ENCODE measurements at regions not wholly inside any gene's neighbourhood (a gene's known extent, or its start where the extent isn't known, plus 50 kb on each side); places are given as distances from the start of the nearest gene placed in this dataset.

DNA sequence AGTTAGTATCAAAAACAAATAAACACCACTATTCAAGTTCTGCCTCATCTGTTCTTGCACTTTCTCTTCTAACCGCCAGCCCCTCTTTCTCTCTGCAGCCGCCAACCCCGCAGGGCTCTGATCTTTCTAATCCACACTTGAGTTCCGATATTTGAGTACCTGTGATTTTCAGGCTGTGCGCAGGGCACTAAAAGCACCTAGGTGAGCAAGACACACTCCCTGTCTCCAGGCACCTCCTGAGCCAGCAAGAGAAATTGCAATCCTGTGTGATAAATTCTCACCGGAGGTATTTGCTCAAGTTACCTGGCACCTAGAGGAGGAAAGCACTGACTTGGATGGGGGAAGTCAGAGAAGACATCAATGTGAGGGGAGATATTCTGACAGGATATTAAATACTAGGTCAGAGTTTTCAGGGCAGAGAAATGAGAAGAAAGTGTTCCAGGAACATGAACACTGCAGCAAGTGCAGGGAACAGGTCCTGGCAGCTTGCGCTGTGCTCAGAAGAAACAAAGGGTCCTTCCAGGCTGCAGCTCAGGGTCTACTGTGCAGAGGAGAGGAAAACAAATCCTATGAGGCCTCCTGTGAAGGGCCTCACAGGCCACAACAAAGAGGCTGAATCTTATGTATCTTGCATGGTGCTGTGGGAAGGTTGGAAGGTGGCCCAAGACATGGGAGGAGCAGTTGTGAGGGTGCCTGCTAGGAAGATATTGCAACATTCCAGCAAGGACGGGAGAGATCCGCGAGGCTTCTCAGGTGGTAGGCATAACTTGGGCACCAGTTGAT, 568.7 kb upstream of the MGMT start:
- no peak for DNase-seq (ENCODE audit: low read depth)

DNA sequence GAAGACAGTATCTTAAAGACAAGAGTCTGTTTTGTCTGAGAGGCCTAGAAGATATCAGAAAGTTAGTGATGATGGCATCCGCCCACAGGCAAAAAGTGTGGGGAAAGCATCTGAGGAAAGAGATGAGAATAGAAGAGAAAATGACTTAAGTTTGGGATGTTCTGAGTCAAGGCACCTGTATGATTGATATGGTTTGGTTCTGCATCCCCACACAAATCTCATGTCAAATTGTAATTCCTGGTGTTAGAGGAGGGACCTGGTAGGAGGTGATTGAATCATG, 568.2 kb upstream of the MGMT start:
- DNase-seq (ENCODE audit: low read depth), result no peak

DNA sequence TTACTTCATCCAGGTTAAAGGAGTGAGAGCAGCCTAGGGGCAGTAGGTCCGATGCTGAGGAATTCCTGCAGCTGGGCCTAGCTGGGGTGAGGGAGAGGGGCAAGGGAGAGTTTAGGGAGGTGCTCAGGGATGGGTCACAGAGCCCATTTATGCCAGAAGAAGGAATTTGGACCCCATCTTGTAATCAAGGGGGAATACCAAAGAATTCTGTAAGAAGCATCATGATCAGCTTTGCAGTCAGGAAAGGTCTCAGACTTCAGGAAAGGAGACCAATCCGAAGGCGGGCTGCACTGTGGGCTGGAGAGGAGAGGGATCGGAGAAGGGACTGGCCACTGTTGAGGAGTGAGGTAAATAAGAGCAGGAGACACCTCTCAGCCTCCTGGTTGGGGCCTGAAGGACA, 566.6 kb upstream of the MGMT start:
- no peak for DNase-seq (ENCODE audit: low read depth)

DNA sequence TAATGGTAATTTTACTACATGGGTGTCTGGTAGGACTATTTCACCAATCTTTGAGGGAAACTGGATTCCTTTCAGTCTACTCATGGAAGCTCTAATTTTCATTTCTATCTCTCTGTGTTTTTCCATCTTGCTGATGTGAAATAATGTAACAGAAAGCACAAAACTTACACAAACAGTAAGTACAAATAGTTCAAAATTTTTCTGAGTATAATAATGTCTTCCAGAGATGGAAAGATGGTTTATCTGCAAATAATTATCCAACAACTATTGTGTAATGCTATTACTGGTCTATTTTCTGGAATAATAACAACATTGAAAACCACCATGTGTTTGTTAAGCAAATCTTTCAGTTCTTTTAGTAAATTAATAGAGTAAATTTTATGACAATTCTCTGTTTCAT, 565.8 kb upstream of the MGMT start:
- DNase-seq (ENCODE audit: low read depth), result no peak

DNA sequence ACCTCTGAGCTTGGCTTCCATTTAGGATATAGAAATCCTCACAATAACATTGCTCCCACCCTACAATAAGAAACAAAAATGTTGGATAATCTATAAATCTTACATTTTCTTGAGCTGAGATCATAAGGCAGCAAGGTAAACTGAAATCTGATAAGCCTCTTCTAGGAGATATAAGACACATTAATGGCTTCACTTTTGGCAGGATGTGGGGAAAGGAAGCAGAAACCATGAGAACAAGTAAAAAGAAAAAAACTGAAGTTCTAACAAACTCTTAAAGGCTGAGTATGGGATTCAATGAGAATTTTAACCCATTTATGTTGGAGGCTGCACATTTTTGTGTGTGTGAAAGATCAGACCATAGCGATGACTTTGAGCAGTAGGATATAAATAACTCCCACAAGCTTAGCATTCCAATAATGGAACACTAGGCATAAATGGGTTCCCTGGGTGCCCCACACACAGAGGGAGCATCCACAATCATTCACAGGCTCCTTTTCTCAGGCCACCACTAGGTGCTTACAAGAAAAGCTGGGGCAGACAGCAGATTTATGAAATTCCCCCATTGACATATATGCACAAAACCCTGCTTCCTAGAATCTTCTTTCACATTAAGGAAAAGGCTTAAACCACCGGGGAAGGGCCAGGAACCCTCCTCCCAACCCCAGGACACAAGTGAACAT, 564.9 kb upstream of the MGMT start:
- no peak for DNase-seq (ENCODE audit: low read depth)

DNA sequence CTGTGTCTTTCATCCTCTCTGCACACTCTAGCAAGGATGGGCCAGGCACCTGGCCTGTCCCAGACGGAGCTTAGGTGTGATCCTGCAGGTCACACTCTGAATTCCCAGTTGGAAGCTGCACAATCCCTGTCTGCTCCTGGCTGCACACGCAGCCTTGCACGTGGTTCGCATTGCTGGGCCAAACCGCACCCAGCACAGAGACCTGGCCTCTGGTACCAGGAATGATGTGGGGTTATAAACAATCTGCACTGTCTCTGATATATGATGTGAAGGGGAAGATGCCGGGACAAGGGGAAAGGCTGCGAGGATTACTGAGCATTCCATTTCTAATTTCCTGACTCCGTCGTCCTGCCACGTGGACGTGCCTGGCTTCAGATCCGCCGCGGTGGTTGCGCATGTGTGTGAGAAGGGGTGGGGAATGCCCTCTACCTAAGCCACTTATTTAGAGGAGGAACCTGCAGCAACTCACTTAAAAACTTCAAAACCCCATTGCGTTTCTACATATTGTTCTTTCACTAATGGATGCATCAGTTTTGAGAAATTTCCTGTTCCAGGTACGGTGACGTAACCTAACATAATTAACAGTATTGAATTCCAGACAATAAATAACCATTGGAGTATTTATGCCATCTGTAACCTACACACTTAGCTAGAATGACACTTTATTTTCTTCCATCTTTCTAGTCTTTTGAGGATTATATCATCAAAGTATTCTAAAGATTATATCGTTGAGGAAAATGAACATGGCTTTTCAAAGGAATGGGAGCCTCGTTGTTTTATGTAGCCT, 559.7 kb upstream of the MGMT start:
- no peak for DNase-seq (ENCODE audit: low read depth)

DNA sequence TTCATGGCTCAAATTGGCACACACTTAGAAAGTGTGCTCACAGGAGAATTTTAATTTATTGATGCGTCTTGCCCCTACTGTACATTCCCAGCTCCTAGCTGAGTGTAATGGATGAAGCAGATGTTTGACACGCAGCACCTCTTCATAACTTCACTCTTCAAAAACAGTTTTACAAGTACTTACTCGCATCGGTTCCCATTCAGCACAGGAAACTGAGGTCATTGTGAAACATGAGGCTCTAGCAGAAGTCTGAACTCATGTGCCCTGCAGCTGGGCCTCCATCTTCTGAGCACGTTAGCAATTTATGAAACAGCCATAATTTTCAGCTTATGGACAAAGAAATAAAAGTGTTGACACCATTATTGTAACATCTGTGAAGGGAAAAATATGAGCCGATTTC, 558.9 kb upstream of the MGMT start:
- no peak for DNase-seq (ENCODE audit: low read depth)

DNA sequence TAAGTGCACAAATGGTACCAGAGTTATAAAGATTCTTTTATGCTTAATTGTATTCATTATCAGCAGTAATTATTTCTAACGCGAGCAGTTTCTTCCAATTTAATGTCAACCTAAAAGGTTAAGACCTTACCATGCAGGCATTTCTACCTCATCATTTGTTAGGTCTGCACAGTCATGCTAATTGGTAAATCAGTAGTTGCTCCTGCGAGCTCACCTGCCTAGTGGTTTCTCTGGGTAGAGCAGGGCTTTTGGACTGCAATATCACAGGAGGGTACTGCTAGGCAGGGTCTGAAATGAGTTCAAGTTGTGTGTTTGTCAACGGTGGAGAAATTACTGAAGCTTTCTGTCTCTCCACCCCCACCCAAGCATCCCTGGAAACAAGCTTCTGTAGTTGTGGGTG, 558.5 kb upstream of the MGMT start:
- DNase-seq (ENCODE audit: low read depth), result no peak

DNA sequence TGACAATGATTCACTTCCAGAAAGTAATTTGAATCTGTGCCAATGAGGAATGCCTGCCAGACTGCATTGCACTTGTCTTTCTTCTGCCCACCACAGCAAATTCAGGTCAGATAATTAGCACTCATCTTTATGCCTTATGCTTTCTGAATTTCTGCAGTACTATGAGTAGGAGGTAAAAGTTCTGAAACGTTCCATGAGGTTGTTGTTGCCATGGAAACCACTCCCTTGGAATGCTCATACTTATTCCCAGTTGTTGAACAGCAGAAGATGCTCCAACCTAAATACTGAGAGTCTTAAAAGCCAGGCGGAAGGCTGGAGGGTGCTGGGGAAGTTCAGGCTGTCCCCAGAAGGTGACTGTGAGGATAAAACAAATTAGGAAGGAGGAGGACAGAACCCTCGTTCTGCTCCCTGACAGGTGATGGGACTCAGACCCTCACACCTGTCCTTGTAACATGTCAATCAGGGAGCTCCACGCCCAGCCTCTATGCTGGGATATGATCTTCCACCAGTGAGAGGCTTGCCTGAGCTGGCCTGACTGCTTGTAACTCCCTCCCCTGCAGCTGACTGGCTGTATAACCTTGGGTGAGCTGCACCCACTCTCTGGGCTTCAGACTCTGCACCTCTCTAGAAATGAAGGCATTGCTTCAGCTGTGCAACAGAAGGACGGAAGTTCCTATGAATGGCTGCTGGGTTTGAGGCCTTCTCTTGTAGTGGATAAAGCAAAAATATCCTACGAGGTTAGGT, 554.3 kb upstream of the MGMT start:
- DNase-seq (ENCODE audit: low read depth), result no peak

DNA sequence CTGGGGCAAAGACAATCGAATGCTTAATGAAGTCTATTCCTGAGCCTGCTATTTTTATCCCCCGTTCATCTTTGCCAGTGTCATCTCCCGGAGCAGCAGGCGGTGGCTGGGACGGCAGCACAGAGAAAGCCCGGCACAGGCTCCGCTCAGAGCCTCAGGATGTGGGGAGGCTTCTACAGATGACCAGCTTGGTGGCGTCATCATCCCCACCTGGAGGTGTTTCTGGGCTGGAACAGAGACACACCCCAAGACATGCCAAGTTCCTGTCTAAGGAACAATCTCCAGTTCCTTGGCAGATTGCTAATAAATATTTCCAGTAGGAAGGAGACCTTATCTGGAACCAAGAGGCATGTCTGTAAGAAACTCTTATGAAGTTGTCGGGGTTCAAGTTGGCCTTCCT, 552.4 kb upstream of the MGMT start:
- no peak for DNase-seq (ENCODE audit: low read depth)

DNA sequence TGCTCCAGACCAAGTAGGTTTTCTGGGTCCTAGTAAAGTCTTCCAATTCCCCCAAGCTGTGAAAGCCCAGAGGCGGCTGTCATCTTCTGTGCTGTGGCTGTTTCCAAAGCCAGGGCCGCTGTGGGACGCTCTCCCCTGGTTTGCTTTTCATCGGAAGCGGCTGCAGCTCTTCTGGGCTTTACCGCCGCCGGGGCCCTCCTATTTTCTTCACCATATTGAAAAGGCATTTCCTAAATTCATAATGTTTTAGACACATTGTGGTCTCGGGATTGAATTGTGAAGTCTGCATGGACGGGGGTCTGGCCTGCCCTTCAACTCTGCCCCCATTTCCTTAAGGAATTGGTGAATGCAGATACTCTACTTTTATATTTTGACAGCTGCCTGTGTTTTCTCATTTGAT, 551.4 kb upstream of the MGMT start:
- DNase-seq (ENCODE audit: low read depth), result no peak

DNA sequence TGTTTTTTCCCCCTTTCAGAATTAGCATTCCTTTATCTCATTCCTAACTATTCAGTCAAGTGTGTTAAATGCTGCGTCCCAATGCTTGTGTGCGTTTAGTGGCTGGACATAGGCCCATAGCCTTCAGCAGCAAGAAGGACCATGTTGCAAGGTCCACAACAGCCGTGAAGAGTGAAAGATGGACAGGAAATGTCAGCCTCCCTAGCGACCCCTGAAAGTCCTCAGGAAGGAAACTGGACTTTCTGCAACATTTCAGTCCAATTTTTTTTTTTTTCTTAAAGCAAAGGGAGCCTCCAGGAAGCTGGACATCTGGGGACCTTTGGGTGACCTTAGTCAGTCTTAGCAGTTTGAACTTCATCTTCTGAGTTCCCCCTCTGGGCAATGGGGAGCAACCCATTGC, 550.7 kb upstream of the MGMT start:
- no peak for DNase-seq (ENCODE audit: low read depth)

DNA sequence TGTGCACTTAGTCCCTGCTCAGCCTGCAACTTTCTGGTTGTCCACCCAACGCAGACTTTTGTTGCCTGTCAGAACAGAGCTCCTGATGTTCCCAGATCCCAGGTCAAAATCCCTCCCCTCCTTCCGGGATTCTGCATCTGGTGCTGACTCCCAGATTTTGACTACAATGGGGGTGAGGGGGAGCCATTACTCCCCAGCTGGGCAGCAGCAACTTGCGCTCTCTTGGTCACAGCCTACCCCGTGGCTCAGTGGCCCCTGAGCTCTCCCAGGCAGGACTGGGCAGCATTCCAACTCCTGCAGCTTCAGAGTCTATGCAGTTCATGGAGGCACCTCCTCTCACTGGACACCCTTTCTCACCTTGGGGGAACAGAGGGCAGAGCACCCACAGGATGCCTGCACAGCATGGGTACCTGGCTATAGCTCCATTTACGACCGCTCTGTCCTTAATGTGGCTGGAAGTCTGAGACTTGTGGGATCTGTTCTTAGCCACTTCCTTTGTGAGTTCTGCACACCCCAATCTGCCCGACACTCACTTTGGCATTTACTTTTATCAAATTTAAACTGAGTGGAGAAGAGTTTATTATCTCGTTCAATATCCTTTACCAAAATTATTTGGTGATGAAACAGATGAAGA, 545.5 kb upstream of the MGMT start:
- no peak for DNase-seq (ENCODE audit: low read depth)

DNA sequence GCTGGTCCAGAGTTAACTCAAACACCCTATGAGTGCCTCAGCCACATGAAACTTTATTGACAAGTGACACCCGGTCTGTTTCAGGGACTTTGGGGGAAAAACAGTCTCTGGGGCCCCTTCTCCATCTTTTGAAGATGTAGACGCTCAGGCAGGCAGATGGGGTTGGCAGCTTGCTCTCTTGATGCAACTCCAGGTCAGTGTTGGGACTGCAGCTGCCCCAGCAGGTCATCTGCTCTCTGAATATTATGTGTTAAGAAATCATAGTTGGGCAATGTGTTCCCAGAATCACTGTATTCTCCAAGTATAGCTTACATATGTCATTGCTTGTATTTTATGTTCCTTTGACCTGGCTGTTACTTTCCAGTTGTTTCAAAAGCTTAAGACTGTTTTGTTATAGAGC, 544.9 kb upstream of the MGMT start:
- DNase-seq (ENCODE audit: low read depth), result no peak

DNA sequence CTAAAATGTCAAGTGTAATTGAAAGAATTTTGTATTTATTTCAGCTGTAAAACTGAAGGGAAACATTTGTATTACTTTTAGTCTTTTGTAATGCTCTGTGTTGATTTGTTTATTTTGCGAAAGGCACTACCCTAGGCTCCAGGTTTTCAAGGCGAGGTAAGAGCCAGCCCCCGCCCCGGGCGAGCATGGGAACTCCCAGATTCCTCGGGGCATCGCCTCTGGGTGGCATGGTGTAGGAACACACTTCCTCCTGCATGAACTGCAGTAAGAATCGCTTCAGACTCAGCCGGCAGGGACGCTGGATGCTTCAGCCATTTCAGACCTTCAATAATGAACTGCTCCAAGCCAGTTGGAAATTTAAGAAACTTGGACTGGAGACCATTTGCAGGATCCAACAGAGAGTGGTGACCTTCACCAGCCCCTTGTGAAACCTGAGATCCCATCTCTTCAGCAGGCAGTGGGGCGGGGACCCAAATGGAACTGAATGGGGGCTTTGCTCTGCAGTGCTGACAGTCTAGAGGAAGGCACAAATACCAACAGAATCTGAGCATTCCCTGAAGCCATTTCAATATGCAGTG, 544.3 kb upstream of the MGMT start:
- no peak for DNase-seq (ENCODE audit: low read depth)

DNA sequence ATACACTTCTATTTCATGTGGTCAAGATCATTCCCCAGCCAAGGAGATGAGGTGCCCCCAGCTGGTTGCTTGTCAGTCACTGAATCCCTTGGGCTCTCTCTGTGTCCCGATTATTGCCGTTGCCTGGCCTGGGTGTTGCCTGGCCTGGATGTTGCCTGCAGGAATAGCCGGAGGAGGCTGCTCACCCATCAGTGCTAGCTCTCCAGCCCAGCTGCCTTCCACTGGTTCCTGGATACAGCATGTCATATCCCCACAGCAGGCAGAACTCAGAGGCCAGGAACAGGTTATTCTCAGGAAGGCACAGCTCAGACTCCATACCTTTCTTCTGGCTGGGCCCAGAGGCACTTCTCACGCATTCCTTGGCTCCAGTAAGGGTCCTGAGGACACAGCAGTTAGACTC, 542.1 kb upstream of the MGMT start:
- DNase-seq (ENCODE audit: low read depth), result no peak

DNA sequence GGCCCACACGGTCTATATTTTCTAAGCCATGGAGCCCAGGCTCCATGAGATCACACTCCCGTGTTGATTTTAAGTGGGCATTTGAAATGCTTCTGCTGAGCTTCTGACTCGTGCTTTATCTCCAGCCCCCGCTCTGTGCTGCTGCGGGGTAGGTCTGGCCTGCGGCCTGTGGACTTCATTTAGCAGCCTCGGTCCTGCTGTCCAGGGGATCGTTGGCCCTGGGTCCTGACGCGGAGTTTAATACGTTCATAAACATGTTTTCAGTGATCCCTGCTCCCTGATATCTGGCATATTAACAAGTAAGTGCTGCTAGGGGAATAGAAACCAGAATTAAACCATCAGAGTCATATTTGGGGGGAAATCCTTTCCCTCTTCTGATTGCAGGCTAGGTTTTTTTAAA, 540.3 kb upstream of the MGMT start:
- DNase-seq (ENCODE audit: low read depth), result no peak

DNA sequence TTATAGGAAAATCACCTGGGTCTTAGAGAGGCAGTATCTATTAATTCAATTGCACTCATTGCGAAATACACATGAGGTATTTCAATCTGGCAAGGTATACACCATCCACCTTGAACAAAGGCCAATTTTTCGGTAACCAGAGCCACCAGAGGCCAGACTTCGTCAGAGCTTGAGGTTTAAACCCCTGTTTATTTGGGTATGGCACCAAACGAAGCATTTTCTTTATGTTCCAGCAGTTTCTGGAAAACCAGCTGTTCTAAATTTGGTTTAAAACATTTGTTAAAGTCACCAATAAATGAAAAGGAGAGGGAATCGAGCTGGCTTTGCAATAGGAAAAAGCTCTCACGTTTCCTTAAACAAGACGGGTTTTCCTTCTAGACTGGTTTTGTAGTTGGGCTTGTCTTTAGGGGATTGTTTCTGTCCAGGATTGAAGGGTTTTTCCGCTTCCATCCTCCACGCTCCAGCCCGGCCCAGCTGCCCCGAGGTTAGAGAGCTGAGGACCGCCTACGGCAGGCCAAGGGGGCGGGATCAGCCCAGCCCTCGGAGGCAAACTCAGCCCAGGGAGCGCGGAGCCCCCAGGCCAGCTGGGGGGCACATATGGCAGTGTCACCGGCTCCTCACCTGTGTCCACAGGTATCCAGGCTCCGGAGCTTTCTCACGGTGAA, 539.4 kb upstream of the MGMT start:
- DNase-seq (ENCODE audit: low read depth), result no peak

DNA sequence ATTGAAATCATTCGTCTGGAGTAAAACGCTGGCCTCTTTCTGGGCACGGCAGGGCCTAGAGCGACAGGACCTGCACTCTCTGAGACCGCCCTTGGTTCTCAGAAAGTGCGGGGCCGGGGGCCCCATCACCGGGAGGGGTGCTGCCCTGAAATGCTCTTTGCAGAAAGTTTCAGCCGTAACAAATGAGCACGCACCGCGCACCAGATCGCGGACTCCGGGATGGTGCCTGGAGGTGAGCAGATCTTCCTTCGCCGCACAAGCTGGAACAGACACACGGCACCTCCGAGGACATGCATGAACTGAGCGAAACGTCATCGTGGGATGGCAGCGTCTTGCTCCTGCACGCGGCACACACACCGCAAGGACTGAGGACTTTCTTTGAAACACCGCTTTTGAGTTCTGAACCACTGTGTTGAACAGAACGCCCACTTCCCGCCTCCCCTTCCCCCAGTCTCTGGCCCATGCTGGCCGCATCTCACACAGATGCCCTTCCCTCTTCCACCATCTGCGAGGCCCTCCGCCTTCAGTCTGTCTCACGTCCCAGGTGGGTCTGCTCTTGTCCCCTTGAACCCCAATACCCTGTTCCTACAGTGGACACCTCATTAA, 538.7 kb upstream of the MGMT start:
- DNase-seq (ENCODE audit: low read depth), result no peak

DNA sequence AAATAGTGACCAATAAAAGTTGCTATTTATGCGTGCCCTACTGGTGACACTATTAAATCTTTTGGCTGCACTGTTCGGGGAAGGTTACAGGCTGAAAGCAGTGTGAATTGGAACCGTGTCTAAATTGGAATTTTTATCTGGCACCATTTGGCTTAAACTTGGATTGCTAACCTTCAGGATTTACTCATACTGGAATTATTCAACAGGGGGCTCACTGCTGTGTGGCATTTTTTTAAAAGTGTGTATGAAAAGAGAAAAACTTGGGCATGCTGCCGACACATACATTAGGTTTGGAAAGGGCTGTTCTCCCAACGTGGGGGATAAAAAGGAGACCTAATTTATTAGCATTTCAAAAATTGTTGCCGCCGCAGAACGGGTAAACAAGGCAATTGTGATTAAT, 537.9 kb upstream of the MGMT start:
- no peak for DNase-seq (ENCODE audit: low read depth)

DNA sequence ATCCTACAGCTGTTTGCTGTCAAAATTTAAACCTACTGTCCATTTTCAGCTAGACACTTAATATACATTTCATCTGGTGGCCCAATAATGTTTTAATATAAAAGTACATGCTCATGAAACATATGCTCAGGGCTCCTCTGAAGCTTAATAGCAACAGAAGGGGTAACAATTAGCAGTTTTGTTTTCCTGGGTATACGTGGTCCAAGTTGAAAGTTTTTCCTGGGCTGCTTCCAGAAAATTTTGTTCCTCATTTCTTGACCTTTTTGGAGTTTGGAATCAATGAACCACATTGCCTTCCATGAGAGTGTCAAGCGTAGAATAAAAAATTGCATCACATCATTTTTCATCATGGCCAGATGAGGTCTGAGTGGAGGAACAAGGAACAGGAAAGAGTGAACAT, 537.3 kb upstream of the MGMT start:
- no peak for DNase-seq (ENCODE audit: low read depth)
